ENCODE measurements at regions not wholly inside any gene's neighbourhood (a gene's known extent, or its start where the extent isn't known, plus 50 kb on each side); places are given as distances from the start of the nearest gene placed in this dataset.

- Histone ChIP-seq H3K27me3 (ENCODE audit: insufficient read depth, poor library complexity, severe bottlenecking) (no peaks in the 10 kb centered on the region), H3K4me3 (ENCODE audit: severe bottlenecking) (no peak overlapping the region), H3K36me3 (ENCODE audit: low read depth) (no peaks in the 10 kb centered on the region), H3K4me1 (ENCODE audit: insufficient read depth, poor library complexity, severe bottlenecking) (no peaks in the 10 kb centered on the region), H3K27ac (ENCODE audit: poor library complexity, severe bottlenecking) (no peak overlapping the region), H3K9me3 (ENCODE audit: severe bottlenecking) (no peaks in the 10 kb centered on the region)
- no peak for DNase-seq (ENCODE audit: low spot score)
- ATAC-seq (ENCODE audit: low read depth): no peak
- TF ChIP-seq CTCF (IDR thresholded peaks at IDR 0.05; ENCODE audit: poor library complexity, severe bottlenecking): no peak
Measured at GRCh38 chr6:140960566-140960965, 1172.2 kb upstream of the GJE1 start.

- DNase-seq (ENCODE audit: low spot score): no peak
- Histone ChIP-seq H3K4me1 (ENCODE audit: insufficient read depth, poor library complexity, severe bottlenecking) (no peaks in the 10 kb centered on the region), H3K27me3 (ENCODE audit: insufficient read depth, poor library complexity, severe bottlenecking) (no peaks in the 10 kb centered on the region), H3K4me3 (ENCODE audit: severe bottlenecking) (no peak overlapping the region), H3K9me3 (ENCODE audit: severe bottlenecking) (no peaks in the 10 kb centered on the region), H3K36me3 (ENCODE audit: low read depth) (no peaks in the 10 kb centered on the region), H3K27ac (ENCODE audit: poor library complexity, severe bottlenecking) (no peak overlapping the region)
- ATAC-seq (ENCODE audit: low read depth): no peak
- TF ChIP-seq CTCF (IDR thresholded peaks at IDR 0.05; ENCODE audit: poor library complexity, severe bottlenecking): no peak
Measured at GRCh38 chr6:140957386-140957785, 1175.3 kb upstream of the GJE1 start.

GRCh38 chr6:140956571-140957369 is 1176.0 kb upstream of the GJE1 start:
- no peak for ATAC-seq (ENCODE audit: low read depth)
- no peak for TF ChIP-seq CTCF (IDR thresholded peaks at IDR 0.05; ENCODE audit: poor library complexity, severe bottlenecking)
- H3K9me3 ChIP-seq (ENCODE audit: severe bottlenecking): no peaks in the 10 kb centered on the region

GRCh38 chr6:140940251-140940925 is 1192.3 kb upstream of the GJE1 start:
- Histone ChIP-seq H3K9me3 (ENCODE audit: severe bottlenecking) (no peaks in the 10 kb centered on the region), H3K27me3 (ENCODE audit: insufficient read depth, poor library complexity, severe bottlenecking) (no peaks in the 10 kb centered on the region), H3K27ac (ENCODE audit: poor library complexity, severe bottlenecking) (no peak overlapping the region), H3K4me1 (ENCODE audit: insufficient read depth, poor library complexity, severe bottlenecking) (no peaks in the 10 kb centered on the region), H3K4me3 (ENCODE audit: severe bottlenecking) (no peak overlapping the region), H3K36me3 (ENCODE audit: low read depth) (no peaks in the 10 kb centered on the region)
- no peak for TF ChIP-seq CTCF (IDR thresholded peaks at IDR 0.05; ENCODE audit: poor library complexity, severe bottlenecking)
- ATAC-seq (ENCODE audit: low read depth) (no peak), DNase-seq (ENCODE audit: low spot score) (no peak)

More at GRCh38 chr6:140956571-140957369, 1176.0 kb upstream of the GJE1 start:
- Histone ChIP-seq H3K4me3 (ENCODE audit: severe bottlenecking) (no peak overlapping the region), H3K4me1 (ENCODE audit: insufficient read depth, poor library complexity, severe bottlenecking) (no peaks in the 10 kb centered on the region), H3K27me3 (ENCODE audit: insufficient read depth, poor library complexity, severe bottlenecking) (no peaks in the 10 kb centered on the region), H3K27ac (ENCODE audit: poor library complexity, severe bottlenecking) (no peak overlapping the region), H3K36me3 (ENCODE audit: low read depth) (no peaks in the 10 kb centered on the region)
- no peak for DNase-seq (ENCODE audit: low spot score)

GRCh38 chr6:140932909-140933308 is 1199.8 kb upstream of the GJE1 start:
- Histone ChIP-seq H3K27me3 (ENCODE audit: insufficient read depth, poor library complexity, severe bottlenecking) (no peaks in the 10 kb centered on the region), H3K27ac (ENCODE audit: poor library complexity, severe bottlenecking) (no peak overlapping the region), H3K36me3 (ENCODE audit: low read depth) (no peaks in the 10 kb centered on the region), H3K9me3 (ENCODE audit: severe bottlenecking) (no peaks in the 10 kb centered on the region), H3K4me3 (ENCODE audit: severe bottlenecking) (no peak overlapping the region), H3K4me1 (ENCODE audit: insufficient read depth, poor library complexity, severe bottlenecking) (no peaks in the 10 kb centered on the region)
- DNase-seq (ENCODE audit: low spot score) (no peak), ATAC-seq (ENCODE audit: low read depth) (no peak)
- TF ChIP-seq CTCF (IDR thresholded peaks at IDR 0.05; ENCODE audit: poor library complexity, severe bottlenecking): no peak

Data from RWPE2 (cell line).